HEK293T (cell line): ENCODE measurements at regions not wholly inside any gene's neighbourhood (a gene's known extent, or its start where the extent isn't known, plus 50 kb on each side); places are given as distances from the start of the nearest gene placed in this dataset.

Experiments used
- ARNT ChIP-seq: fragments of 450-650 bp; IDR thresholded peaks from 2 replicates; pipeline ENCODE4 v1.6.1; 2017; ENCODE audit warnings: mild to moderate bottlenecking
- BHLHE40 ChIP-seq: fragments of 450-650 bp; IDR thresholded peaks from 2 replicates; pipeline ENCODE4 v1.6.1; 2016; ENCODE audit warnings: mild to moderate bottlenecking, moderate library complexity, borderline replicate concordance
- CTBP1 ChIP-seq: fragments of 450-650 bp; IDR thresholded peaks from 2 replicates; pipeline ENCODE4 v1.6.1; 2016; ENCODE audit warnings: borderline replicate concordance
- ELF4 ChIP-seq: fragments of 450-650 bp; IDR thresholded peaks from 2 replicates; pipeline ENCODE4 v1.6.1; 2017; ENCODE audit warnings: antibody characterized with exemption
- FOXA1 ChIP-seq: fragments of 450-650 bp; IDR thresholded peaks from 2 replicates; pipeline ENCODE4 v1.6.1; 2016; ENCODE audit warnings: mild to moderate bottlenecking
- HDGF ChIP-seq: fragments of 450-650 bp; IDR thresholded peaks from 2 replicates; pipeline ENCODE4 v1.6.1; 2017; ENCODE audit warnings: antibody characterized with exemption, borderline replicate concordance
- L3MBTL2 ChIP-seq: fragments of 450-650 bp; conservative IDR thresholded peaks from 2 replicates; pipeline ENCODE4 v1.6.1; 2016; ENCODE audit warnings: mild to moderate bottlenecking
- PKNOX1 ChIP-seq: fragments of 450-650 bp; IDR thresholded peaks from 2 replicates; pipeline ENCODE4 v1.6.1; 2016
- SP1 ChIP-seq: fragments of 450-650 bp; IDR thresholded peaks from 2 replicates; pipeline ENCODE4 v1.6.1; 2017
- SUZ12 ChIP-seq: fragments of 450-650 bp; IDR thresholded peaks from 2 replicates; pipeline ENCODE4 v1.6.1; 2016; ENCODE audit warnings: mild to moderate bottlenecking
- TARDBP ChIP-seq: fragments of 450-650 bp; IDR thresholded peaks from 2 replicates; pipeline ENCODE4 v1.6.1; 2016
- ZNF384 ChIP-seq: fragments of 450-650 bp; IDR thresholded peaks from 2 replicates; pipeline ENCODE4 v1.6.1; 2016

GRCh38 chr5:18977880-18978279 is 1010.1 kb downstream of the CDH18 start:
- no peak for TF ChIP-seq SP1
- TF ChIP-seq FOXA1 = no peak
- no peak for TF ChIP-seq TARDBP
- no peak for TF ChIP-seq L3MBTL2
- TF ChIP-seq ARNT = no peak
- no peak for TF ChIP-seq PKNOX1
- no peak for TF ChIP-seq CTBP1
- TF ChIP-seq HDGF = no peak
- TF ChIP-seq BHLHE40 = no peak
- TF ChIP-seq SUZ12 = no peak
- TF ChIP-seq ZNF384 = no peak
- TF ChIP-seq ELF4 = no peak
